ENCODE measurements at regions not wholly inside any gene's neighbourhood (a gene's known extent, or its start where the extent isn't known, plus 50 kb on each side); places are given as distances from the start of the nearest gene placed in this dataset.

DNA sequence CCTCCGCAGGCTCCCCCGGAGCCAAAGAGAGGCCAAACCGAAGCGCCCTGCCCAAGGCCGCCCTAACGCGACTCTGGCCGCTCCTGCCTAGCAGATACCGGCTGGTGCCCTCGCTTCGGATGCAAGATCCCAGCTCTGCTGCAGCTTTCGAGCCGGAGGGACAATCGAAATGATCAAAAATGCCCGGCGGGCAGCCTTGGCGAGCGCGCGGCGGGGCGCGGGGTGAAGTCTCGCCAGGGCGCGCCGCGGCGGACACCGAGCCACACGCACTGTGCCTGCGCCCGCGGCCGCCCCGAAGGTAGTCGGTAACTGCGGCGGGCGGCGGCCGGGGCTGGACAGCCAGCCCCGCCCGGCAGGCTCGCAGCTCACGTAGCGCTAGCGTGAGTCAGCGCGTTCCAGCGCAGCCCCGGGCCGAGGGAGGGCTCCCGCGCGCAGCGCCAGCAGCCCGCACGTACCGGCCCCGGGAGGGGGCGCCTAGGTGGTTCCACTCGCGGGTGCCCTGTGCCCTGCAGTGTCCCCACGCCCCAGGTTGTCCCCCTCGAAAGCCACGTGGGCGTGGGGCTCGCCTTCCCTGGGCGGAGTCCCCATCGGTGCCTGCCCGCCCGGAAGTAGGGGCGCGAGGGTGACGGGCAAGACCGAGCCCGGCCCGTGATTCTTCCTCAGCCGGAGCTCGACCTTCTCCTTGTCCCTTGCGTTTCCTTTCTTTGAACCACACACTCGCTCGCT is 109.2 kb upstream of the EGLN3 start (continued):
- TF ChIP-seq, protein P1, sequence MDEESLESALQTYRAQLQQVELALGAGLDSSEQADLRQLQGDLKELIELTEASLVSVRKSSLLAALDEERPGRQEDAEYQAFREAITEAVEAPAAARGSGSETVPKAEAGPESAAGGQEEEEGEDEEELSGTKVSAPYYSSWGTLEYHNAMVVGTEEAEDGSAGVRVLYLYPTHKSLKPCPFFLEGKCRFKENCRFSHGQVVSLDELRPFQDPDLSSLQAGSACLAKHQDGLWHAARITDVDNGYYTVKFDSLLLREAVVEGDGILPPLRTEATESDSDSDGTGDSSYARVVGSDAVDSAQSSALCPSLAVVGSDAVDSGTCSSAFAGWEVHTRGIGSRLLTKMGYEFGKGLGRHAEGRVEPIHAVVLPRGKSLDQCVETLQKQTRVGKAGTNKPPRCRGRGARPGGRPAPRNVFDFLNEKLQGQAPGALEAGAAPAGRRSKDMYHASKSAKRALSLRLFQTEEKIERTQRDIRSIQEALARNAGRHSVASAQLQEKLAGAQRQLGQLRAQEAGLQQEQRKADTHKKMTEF (CRISPR knock-in tag; IDR thresholded peaks at IDR 0.05): peak; percentile 87
- TF ChIP-seq ZNF839 (CRISPR knock-in tag; IDR thresholded peaks at IDR 0.05; ENCODE audit: borderline replicate concordance) (0 out of 2 replicates have a peak, but pooled peaks have one; percentile 5), ATF7-NPFF (CRISPR knock-in tag; IDR thresholded peaks at IDR 0.05; ENCODE audit: low read depth) (peak; percentile 80; the same call in 1 of the 2 replicates), KAT2B (IDR thresholded peaks at IDR 0.05; ENCODE audit: borderline replicate concordance, low read depth, low read length) (no peak), KDM3A (CRISPR knock-in tag; IDR thresholded peaks at IDR 0.05; ENCODE audit: low read depth) (peak; percentile 90; the same call in 1 of the 2 replicates), ZNF160 (CRISPR knock-in tag; IDR thresholded peaks at IDR 0.05) (peak; percentile 59), ARNT2 (CRISPR knock-in tag; IDR thresholded peaks at IDR 0.05; ENCODE audit: low read depth) (peak; percentile 46; the same call in 1 of the 2 replicates), KLF16 (CRISPR knock-in tag; IDR thresholded peaks at IDR 0.05) (no peak), SKI (IDR thresholded peaks at IDR 0.05; ENCODE audit: partially characterized antibody) (peak; percentile 54), TCF12 (IDR thresholded peaks at IDR 0.05) (no peak), TCF12 (CRISPR knock-in tag; IDR thresholded peaks at IDR 0.05) (peak; percentile 96; the same call in 1 of the 2 replicates)
- TF ChIP-seq, protein P2, sequence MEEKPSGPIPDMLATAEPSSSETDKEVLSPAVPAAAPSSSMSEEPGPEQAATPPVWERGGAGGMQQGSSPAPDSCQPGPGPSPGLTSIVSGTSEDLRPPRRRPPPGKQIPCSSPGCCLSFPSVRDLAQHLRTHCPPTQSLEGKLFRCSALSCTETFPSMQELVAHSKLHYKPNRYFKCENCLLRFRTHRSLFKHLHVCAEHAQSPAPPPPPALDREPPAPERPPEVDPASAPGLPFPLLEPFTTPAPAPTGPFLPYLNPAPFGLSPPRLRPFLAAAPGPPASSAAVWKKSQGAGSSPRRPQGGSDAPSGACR (CRISPR knock-in tag; IDR thresholded peaks at IDR 0.05): peak; percentile 96; the same call in 1 of the 2 replicates
- TF ChIP-seq, protein P3, sequence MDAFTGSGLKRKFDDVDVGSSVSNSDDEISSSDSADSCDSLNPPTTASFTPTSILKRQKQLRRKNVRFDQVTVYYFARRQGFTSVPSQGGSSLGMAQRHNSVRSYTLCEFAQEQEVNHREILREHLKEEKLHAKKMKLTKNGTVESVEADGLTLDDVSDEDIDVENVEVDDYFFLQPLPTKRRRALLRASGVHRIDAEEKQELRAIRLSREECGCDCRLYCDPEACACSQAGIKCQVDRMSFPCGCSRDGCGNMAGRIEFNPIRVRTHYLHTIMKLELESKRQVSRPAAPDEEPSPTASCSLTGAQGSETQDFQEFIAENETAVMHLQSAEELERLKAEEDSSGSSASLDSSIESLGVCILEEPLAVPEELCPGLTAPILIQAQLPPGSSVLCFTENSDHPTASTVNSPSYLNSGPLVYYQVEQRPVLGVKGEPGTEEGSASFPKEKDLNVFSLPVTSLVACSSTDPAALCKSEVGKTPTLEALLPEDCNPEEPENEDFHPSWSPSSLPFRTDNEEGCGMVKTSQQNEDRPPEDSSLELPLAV (CRISPR knock-in tag; conservative IDR thresholded peaks at IDR 0.05; ENCODE audit: low read depth): no peak
- TF ChIP-seq, protein P4, sequence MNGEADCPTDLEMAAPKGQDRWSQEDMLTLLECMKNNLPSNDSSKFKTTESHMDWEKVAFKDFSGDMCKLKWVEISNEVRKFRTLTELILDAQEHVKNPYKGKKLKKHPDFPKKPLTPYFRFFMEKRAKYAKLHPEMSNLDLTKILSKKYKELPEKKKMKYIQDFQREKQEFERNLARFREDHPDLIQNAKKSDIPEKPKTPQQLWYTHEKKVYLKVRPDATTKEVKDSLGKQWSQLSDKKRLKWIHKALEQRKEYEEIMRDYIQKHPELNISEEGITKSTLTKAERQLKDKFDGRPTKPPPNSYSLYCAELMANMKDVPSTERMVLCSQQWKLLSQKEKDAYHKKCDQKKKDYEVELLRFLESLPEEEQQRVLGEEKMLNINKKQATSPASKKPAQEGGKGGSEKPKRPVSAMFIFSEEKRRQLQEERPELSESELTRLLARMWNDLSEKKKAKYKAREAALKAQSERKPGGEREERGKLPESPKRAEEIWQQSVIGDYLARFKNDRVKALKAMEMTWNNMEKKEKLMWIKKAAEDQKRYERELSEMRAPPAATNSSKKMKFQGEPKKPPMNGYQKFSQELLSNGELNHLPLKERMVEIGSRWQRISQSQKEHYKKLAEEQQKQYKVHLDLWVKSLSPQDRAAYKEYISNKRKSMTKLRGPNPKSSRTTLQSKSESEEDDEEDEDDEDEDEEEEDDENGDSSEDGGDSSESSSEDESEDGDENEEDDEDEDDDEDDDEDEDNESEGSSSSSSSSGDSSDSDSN (CRISPR knock-in tag; IDR thresholded peaks at IDR 0.05): peak; percentile 81
- TF ChIP-seq, protein P5, sequence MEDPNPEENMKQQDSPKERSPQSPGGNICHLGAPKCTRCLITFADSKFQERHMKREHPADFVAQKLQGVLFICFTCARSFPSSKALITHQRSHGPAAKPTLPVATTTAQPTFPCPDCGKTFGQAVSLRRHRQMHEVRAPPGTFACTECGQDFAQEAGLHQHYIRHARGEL (CRISPR knock-in tag; IDR thresholded peaks at IDR 0.05): peak; percentile 88
- TF ChIP-seq, protein P6, sequence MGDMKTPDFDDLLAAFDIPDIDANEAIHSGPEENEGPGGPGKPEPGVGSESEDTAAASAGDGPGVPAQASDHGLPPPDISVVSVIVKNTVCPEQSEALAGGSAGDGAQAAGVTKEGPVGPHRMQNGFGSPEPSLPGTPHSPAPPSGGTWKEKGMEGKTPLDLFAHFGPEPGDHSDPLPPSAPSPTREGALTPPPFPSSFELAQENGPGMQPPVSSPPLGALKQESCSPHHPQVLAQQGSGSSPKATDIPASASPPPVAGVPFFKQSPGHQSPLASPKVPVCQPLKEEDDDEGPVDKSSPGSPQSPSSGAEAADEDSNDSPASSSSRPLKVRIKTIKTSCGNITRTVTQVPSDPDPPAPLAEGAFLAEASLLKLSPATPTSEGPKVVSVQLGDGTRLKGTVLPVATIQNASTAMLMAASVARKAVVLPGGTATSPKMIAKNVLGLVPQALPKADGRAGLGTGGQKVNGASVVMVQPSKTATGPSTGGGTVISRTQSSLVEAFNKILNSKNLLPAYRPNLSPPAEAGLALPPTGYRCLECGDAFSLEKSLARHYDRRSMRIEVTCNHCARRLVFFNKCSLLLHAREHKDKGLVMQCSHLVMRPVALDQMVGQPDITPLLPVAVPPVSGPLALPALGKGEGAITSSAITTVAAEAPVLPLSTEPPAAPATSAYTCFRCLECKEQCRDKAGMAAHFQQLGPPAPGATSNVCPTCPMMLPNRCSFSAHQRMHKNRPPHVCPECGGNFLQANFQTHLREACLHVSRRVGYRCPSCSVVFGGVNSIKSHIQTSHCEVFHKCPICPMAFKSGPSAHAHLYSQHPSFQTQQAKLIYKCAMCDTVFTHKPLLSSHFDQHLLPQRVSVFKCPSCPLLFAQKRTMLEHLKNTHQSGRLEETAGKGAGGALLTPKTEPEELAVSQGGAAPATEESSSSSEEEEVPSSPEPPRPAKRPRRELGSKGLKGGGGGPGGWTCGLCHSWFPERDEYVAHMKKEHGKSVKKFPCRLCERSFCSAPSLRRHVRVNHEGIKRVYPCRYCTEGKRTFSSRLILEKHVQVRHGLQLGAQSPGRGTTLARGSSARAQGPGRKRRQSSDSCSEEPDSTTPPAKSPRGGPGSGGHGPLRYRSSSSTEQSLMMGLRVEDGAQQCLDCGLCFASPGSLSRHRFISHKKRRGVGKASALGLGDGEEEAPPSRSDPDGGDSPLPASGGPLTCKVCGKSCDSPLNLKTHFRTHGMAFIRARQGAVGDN (CRISPR knock-in tag; IDR thresholded peaks at IDR 0.05): peak; percentile 99

All from HepG2 (cell line).